ENCODE measurements at regions not wholly inside any gene's neighbourhood (a gene's known extent, or its start where the extent isn't known, plus 50 kb on each side); places are given as distances from the start of the nearest gene placed in this dataset.

GRCh38 chr5:19408149-19408548 is 579.9 kb downstream of the CDH18 start:
- Histone ChIP-seq H3K36me3 (ENCODE audit: control insufficient read depth in 4 of 4, insufficient read depth in 4 of 4, low read length in 3 of 4) (no peaks in the 10 kb centered on the region), H3K27ac (ENCODE audit: insufficient read depth in 1 of 2, low read depth in 1 of 2, low read length in 2 of 2, poor library complexity in 1 of 2, severe bottlenecking in 2 of 2) (no peak overlapping the region), H3K4me1 (ENCODE audit: control extremely low read depth in 1 of 4, control insufficient read depth in 4 of 4, insufficient read depth in 4 of 4, low read length in 3 of 4) (no peaks in the 10 kb centered on the region), H3K27me3 (replicated peaks in 2 of 5; ENCODE audit: control insufficient read depth in 4 of 5, insufficient read depth in 5 of 5, low read length in 4 of 5) (no peaks in the 10 kb centered on the region), H3K9me3 (ENCODE audit: control extremely low read depth in 1 of 5, control insufficient read depth in 4 of 5, insufficient read depth in 2 of 5, low read depth in 1 of 5, low read length in 4 of 5) (no peaks in the 10 kb centered on the region), H3K4me3 (ENCODE audit: control insufficient read depth in 1 of 7, extremely low read depth in 1 of 7, insufficient read depth in 4 of 7, low read depth in 2 of 7, low read length in 6 of 7) (no peak overlapping the region)
- POLR2A ChIA-PET: no interaction called here
- DNase-seq: no peak
- WGBS (ENCODE audit: insufficient coverage): no CpG with 5 or more reads among the region's 3 CpGs
- CTCF ChIA-PET: no interaction called here

- no peaks in the 10 kb centered on the region for H3K27me3 ChIP-seq (replicated peaks in 2 of 5; ENCODE audit: control insufficient read depth in 4 of 5, insufficient read depth in 5 of 5, low read length in 4 of 5)
- H3K9me3 ChIP-seq (ENCODE audit: control extremely low read depth in 1 of 5, control insufficient read depth in 4 of 5, insufficient read depth in 2 of 5, low read depth in 1 of 5, low read length in 4 of 5): no peaks in the 10 kb centered on the region
- ChIA-PET POLR2A (no interaction called here), CTCF (no interaction called here)
- no peaks in the 10 kb centered on the region for H3K4me1 ChIP-seq (ENCODE audit: control extremely low read depth in 1 of 4, control insufficient read depth in 4 of 4, insufficient read depth in 4 of 4, low read length in 3 of 4)
- H3K27ac ChIP-seq (ENCODE audit: insufficient read depth in 1 of 2, low read depth in 1 of 2, low read length in 2 of 2, poor library complexity in 1 of 2, severe bottlenecking in 2 of 2): no peak overlapping the region
- no peaks in the 10 kb centered on the region for H3K36me3 ChIP-seq (ENCODE audit: control insufficient read depth in 4 of 4, insufficient read depth in 4 of 4, low read length in 3 of 4)
- WGBS (ENCODE audit: insufficient coverage): no CpG with 5 or more reads among the region's 3 CpGs
- DNase-seq: no peak
- H3K4me3 ChIP-seq (ENCODE audit: control insufficient read depth in 1 of 7, extremely low read depth in 1 of 7, insufficient read depth in 4 of 7, low read depth in 2 of 7, low read length in 6 of 7): no peak overlapping the region
Observed at GRCh38 chr5:19411936-19412335, 576.1 kb downstream of the CDH18 start.
